Esophagus squamous epithelium (tissue), 5 donors: ENCODE measurements at regions not wholly inside any gene's neighbourhood (a gene's known extent, or its start where the extent isn't known, plus 50 kb on each side); places are given as distances from the start of the nearest gene placed in this dataset.
A peak's percentile ranks its signal among the peaks of the same experiment; 100 is the strongest.

ENCODE experiments used
- DNase-seq: peaks from one replicate; lab custom pipeline; 2025; lab: John Stamatoyannopoulos, UW
- H3K27ac ChIP-seq, 4 donors: fragments of 200-600 bp; sonication (generic); one replicate each; pipeline ENCODE4 v1.5.1; 2016 to 2019; ENCODE audit warnings: mild to moderate bottlenecking in 1 of 4
- H3K27me3 ChIP-seq, 4 donors: fragments of 200-600 bp; sonication (generic); 1 replicate in 3 of 4; 2 replicates in 1 of 4; pipeline versions ENCODE4 v1.5.1 to v1.6.0; 2017 to 2021; ENCODE audit warnings: antibody characterized with exemption in 1 of 4
- H3K36me3 ChIP-seq, 3 donors: fragments of 200-600 bp; sonication (generic); one replicate each; pipeline ENCODE4 v1.5.1; 2016 to 2019
- H3K4me1 ChIP-seq, 3 donors: fragments of 200-600 bp; sonication (generic); one replicate each; pipeline ENCODE4 v1.5.1; 2017 to 2019
- H3K4me3 ChIP-seq, 4 donors: fragments of 200-600 bp; sonication (generic); 1 replicate in 3 of 4; 2 replicates in 1 of 4; pipeline ENCODE4 v1.5.1; 2016 to 2019; ENCODE audit warnings: mild to moderate bottlenecking in 2 of 4, moderate library complexity in 1 of 4
- H3K9me3 ChIP-seq, 3 donors: fragments of 200-600 bp; sonication (generic); one replicate each; pipeline ENCODE4 v1.5.1; 2016 to 2019
- CTCF ChIP-seq, 6 experiments: fragments of 450-650 bp in 4 of 6; fragments of 200-600 bp in 2 of 6; sonication (generic) in 2 of 6; IDR thresholded peaks; one replicate each; pipeline ENCODE4 v1.5.1; 2016 to 2019; ENCODE audit warnings: antibody characterized with exemption in 6 of 6, mild to moderate bottlenecking in 4 of 6, moderate library complexity in 4 of 6
- POLR2A ChIP-seq, 4 donors: fragments of 450-650 bp; IDR thresholded peaks; one replicate each; pipeline ENCODE4 v1.6.1; 2017; ENCODE audit warnings: antibody characterized with exemption in 4 of 4, mild to moderate bottlenecking in 4 of 4, moderate library complexity in 3 of 4
- WGBS, 2 donors: methylation state at CpG; one replicate each; pipeline ENCODE4 v1.1.5; 2018; 5-methylcytosine and 5-hydroxymethylcytosine counted together
- intact Hi-C: fragments of 100-400 bp; cut with DNase I; formaldehyde crosslinking; loops from one replicate; pipeline ENCODE4 v1.15.0; 2022
- donor health status: DM: yes; HTN: yes; CAD: no.

DNA sequence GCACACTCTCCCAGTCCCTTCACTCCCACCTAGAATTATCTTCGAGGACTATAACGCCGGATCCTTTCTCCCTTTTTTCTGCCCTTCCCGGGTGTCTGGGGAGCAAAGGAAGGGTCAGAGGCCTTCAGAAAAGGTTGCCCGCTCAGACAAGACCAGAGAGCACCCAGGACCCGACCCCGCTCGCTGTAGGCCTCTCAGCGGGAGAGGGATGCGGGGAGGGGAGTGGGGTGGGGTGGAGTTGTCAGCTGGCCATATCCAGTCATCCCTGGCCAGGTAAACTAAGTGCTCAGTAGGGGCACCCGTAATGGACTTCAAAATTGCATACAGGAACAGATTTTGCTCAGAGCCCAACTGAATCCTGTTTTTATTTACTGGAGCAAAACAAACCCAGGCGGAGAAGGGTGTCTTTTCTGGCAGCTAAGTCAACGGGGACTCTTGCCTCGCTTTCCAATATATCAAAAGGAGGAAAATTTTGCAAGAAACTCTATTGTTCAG lies 65.0 kb downstream of the NOL4 start:
- WGBS, 2 donors: 42 to 51% methylated on average over 9 of the region's 14 CpGs
- Histone ChIP-seq H3K27me3 (peaks cover 0 to 24% (median 2%) of the 10 kb centered on the region in 4 donors), H3K4me3 (peak overlapping the region in 1 of 4 donors; percentile 31), H3K27ac (no peak overlapping the region), H3K9me3 (no peaks in the 10 kb centered on the region), H3K36me3 (no peaks in the 10 kb centered on the region), H3K4me1 (peaks cover 0 to 9% (median 6%) of the 10 kb centered on the region in 3 donors)
- intact Hi-C loops: no loop called here
- TF ChIP-seq CTCF (IDR thresholded peaks at IDR 0.05) (no peak), POLR2A (IDR thresholded peaks at IDR 0.05) (no peak)
- no peak for DNase-seq

GRCh38 chr18:34158881-34159690 lies 65.6 kb downstream of the NOL4 start:
- intact Hi-C loops: no loop called here
- Histone ChIP-seq H3K27ac (no peak overlapping the region), H3K4me1 (peaks cover 0 to 9% (median 6%) of the 10 kb centered on the region in 3 donors), H3K4me3 (peak overlapping the region in 3 of 4 donors; percentile 19 to 59 (median 31)), H3K9me3 (no peaks in the 10 kb centered on the region), H3K36me3 (no peaks in the 10 kb centered on the region), H3K27me3 (peaks cover 0 to 24% (median 2%) of the 10 kb centered on the region in 4 donors)
- TF ChIP-seq CTCF (IDR thresholded peaks at IDR 0.05) (no peak), POLR2A (IDR thresholded peaks at IDR 0.05) (no peak)
- WGBS, 2 donors: 7 to 14% methylated on average over 15 to 17 of the region's 54 CpGs
- DNase-seq: no peak

DNA sequence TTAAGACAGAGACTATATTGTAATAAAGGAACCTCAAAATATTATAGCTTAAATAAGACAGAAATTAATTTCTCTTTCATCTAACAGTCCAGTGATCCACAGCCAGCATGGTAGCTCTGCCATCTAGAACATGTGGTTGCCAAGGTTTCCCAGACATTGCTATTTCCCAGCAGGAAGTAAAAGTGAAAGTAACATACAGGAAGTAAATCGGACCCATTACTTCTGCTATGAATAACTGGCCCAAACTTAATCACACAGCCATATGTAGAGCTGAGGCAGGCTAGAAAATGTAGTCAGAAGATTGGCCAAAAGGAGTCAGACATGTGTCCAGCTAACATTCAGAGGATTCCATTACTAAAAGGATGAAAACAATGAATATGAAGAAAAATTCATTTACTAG lies 71.0 kb downstream of the NOL4 start:
- Histone ChIP-seq H3K4me3 (peak overlapping the region in 1 of 4 donors; percentile 39), H3K4me1 (no peaks in the 10 kb centered on the region), H3K36me3 (no peaks in the 10 kb centered on the region), H3K27me3 (peaks cover 0 to 10% (median 0%) of the 10 kb centered on the region in 4 donors), H3K9me3 (no peaks in the 10 kb centered on the region), H3K27ac (no peak overlapping the region)
- WGBS, 2 donors: 8 to 20% methylated on average over 1 of the region's 1 CpG
- no peak for DNase-seq
- TF ChIP-seq POLR2A (IDR thresholded peaks at IDR 0.05) (no peak), CTCF (IDR thresholded peaks at IDR 0.05) (no peak)
- intact Hi-C loops: no loop called here

- no peaks in the 10 kb centered on the region for H3K4me1 ChIP-seq
- no peak for TF ChIP-seq POLR2A (IDR thresholded peaks at IDR 0.05)
- no peak for TF ChIP-seq CTCF (IDR thresholded peaks at IDR 0.05)
- H3K4me3 ChIP-seq: no peak overlapping the region
- WGBS, 2 donors: 42 to 55% methylated on average over 1 of the region's 1 CpG
- H3K27me3 ChIP-seq: no peaks in the 10 kb centered on the region
- no peaks in the 10 kb centered on the region for H3K36me3 ChIP-seq
- DNase-seq: no peak
- H3K9me3 ChIP-seq: no peaks in the 10 kb centered on the region
- intact Hi-C loops: no loop called here
- no peak overlapping the region for H3K27ac ChIP-seq
Observed at GRCh38 chr18:34131006-34131405, 93.7 kb downstream of the NOL4 start.

DNA sequence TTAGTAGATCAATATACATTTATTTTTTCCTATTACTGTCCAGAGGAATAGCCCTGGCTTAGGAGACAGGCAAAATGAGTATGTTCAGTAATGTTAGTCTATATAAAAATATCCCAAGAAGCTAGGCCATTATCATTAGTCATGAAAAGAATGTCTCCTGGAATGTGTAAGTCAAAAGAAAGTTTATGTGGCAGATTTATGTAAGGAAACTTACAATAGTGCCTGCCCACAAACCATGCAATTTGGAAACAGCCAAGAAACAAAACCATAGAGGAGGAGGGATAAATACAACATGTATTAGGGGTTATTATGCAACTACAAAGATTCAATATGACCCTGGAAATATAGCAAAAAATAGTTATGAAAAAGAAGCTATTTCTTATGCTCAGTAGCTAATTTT lies 96.3 kb downstream of the NOL4 start:
- H3K4me3 ChIP-seq: no peak overlapping the region
- TF ChIP-seq CTCF (IDR thresholded peaks at IDR 0.05) (no peak), POLR2A (IDR thresholded peaks at IDR 0.05) (no peak)
- DNase-seq: no peak
- intact Hi-C loops: no loop called here
- no peak overlapping the region for H3K27ac ChIP-seq
- no peaks in the 10 kb centered on the region for H3K9me3 ChIP-seq
- H3K27me3 ChIP-seq: no peaks in the 10 kb centered on the region
- H3K36me3 ChIP-seq: no peaks in the 10 kb centered on the region
- H3K4me1 ChIP-seq: no peaks in the 10 kb centered on the region
